NK-92 treated with Interleukin-12 subunit alpha and Interleukin-12 subunit beta, amount 100 ng/mL, for 24 hours (cell line): ENCODE measurements at regions not wholly inside any gene's neighbourhood (a gene's known extent, or its start where the extent isn't known, plus 50 kb on each side); places are given as distances from the start of the nearest gene placed in this dataset.

ENCODE experiments used
- DNase-seq: peaks from one replicate; lab custom pipeline; 2025; lab: John Stamatoyannopoulos, UW

DNA sequence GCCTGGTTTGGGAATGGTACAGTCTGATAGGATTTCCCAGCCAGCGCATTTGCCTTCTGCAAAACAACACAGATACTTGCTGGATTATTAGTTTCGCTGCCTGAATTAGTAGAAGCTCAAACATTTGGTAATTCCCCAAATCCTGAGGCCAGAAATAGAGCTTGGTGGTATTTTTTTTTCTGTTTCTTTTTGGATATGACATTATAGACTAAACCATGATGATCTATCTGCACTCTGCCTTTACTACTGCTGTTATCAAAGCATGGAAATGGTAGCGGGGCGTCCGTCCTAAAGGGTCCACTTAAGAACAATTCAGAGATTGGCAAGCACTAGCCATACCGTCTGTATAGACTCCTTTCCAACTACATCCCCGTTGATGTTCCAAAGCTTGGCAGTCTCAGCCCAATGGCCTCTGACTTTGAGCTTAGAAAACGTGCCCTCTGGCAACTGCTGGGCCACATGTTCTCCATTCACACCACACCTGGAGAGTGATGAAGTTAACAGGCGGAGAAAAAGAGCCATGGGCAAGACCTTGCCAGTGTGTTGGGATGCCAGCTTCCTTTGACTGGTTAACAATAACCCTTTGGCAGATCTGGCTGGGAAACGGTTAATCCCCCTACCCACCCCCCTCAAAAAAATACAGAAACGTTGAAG lies 241.0 kb upstream of the NR2F2 start:
- DNase-seq, result no peak

DNA sequence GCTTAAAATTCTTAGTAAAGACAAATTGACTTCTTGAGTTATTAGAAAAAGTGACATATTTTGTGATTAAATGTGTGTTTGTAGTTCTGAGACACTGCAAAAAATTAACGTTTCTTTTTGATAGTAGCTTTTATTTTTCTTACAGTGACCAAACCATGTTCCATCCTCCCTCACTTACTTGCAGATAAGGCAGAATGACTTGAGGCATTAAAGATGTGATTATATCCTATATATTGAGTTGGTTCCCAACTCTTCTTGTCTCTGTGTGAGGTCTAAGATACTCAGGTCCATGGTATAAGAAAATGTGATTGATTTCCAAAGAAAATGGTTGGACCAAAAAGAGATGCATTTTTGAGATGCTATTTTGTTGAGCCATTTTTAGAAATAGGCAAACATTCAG lies 238.3 kb upstream of the NR2F2 start:
- DNase-seq, result no peak

DNA sequence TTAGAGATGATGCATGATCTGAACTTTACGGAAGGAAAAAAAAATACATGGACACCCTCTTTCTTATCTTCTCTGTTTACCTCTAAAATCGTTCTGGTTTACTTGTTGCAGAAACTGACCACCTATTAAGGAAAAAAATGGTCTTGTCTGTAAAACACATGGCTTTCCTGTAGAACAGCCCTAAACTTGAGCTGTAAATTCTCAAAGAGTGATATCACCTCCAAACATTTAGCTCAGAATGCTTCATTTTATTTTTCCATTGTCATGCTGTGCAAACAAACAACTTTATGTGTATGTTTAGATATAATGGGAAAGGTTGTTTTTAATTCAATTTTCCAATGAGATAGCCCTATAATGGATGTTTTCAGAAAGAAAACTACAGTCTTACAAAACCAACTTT lies 237.4 kb upstream of the NR2F2 start:
- DNase-seq, result no peak

DNA sequence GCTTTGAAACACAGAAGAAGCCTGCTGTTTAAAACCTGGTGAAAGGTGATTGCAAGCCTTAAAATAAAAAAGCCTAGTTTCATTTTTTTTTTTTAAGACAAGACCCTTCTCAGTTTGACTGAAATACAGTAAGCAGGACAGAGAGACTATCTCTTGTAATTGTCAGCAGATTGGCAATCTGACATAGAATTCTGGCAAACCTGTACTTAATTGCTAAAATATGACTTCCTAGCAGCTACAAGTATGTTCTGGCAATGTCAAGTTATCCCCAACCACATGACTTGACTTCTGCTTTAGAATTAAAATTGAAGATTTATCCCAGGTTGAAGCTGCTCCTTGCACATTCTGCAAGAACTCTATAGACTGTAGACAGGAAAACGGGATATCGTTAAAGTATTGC lies 232.8 kb upstream of the NR2F2 start:
- DNase-seq, result no peak

DNA sequence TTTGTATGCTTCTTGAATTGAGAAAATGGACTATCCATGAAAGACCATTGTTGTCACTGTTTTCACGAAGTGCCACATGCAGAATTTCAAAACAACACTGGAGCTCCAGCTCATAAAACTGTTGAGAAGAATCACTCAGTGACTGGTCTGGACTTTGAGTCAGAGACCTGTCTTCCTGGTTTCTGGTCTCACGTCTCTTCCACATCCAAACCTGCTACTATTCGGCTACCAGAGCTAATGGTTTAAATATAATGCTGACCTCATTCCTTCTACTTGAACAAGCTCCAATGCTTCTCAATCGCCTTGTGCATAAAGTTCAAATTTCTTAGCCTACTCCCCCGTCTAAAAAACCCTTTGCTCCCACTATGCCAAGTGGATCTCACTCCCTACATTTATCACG lies 227.9 kb upstream of the NR2F2 start:
- no peak for DNase-seq

DNA sequence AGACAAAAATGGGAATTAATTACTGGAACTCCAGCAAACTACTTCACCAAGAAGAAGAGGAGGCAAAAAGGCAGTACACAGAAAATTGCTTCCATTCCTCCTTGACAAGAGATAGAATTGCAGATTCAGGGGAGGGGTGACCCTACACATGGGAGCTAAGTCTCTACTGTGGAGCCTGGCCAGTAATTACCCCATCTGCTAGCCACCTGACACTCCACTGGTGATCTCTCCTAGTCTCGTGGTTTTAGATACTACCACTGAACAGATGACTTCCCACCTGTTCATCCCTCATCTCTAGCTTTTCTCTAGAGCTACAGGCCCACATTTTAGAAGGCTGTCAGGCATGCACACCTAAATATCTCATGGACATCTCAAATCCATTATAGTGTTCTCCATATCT lies 224.3 kb upstream of the NR2F2 start:
- no peak for DNase-seq

DNA sequence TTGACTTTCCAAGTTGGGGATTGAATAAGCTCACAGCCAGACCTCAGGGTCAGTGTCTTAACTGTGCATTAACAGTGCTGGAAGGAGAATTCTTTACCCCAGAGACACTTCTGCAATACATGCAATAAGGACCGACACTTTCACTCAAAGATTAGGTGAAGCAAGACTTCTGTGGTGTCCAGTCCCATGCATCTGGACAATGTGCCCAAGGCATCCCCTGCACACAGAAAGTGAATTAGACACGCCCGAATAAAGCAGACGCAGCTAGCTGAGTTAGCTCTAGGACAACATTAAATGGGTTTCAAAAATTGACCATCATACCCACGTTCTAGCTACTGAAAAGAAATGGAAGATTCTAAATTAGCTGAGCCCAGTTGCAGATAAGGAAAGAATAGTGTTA lies 223.9 kb upstream of the NR2F2 start:
- DNase-seq, result no peak

DNA sequence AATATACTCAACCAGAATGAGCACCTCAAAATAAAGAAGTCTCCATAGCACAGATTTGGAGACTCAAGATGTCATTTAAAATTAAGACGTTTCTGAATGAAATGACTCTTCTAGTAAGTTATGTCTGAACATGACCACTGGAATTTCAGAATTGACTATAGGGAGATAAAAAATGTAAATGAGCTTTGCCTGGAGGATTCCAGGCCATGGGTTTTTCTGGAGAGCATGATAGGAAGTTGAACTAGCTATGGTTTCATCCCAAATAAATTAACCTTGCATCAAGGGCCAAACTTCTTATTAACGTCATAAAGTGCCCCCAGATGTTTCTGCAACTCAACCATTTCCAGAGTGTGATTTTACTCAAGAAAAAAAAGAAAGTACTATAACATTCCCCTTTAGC lies 222.6 kb upstream of the NR2F2 start:
- DNase-seq, result no peak

DNA sequence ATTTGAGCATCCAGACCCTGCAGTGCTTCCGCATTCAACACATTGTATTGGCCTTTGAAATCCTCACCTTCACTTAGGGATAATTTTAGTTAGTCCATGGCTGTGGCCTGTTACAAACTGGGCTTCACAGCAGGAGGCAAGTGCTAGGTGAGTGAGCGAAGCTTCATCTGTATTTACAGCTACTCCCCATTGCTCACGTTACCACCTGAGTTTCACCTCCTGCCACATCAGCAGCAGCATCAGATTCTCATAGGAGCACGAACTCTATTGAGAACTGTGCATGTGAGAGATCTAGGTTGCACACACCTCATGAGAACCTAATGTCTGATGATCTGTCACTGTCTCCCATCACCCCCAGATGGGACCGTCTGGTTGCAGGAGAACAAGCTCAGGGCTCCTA lies 222.1 kb upstream of the NR2F2 start:
- no peak for DNase-seq

DNA sequence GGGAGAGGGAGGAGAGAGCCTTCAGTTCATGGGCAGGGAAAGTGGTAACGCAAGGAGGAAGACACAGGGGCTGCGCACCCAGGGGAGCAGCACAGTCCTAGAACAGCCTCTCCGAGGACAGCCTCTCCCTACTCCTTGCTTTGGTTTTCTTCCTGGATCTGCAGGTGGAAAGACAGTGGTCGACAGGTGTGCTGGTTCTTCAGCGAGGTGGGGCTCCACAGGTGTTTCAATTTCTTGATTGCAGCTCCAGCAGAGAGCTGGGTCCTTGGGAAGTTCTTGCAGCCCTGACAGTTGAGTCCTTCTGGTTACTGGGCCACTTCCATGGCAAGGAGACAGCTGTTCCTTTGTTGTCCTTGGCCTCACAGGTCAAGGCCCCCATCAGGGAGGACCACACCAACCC lies 220.7 kb upstream of the NR2F2 start:
- no peak for DNase-seq

DNA sequence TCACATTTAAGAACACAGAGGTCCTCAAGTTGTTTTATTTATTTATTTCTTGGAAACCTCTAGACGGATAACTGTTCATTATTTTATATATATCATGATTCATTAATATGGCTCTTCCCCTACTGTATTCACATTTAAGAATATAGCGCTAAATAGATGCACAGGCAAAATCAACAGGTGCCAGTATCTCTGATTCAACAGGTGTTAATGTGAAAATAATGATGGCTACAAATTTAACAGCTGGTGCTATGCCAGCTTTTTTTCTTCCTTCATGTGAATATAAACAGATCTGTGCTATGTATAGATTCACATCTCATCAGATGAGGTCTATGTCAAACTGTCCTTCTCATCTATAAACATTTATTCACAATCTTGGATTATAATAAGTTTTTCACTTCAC lies 218.5 kb upstream of the NR2F2 start:
- no peak for DNase-seq

DNA sequence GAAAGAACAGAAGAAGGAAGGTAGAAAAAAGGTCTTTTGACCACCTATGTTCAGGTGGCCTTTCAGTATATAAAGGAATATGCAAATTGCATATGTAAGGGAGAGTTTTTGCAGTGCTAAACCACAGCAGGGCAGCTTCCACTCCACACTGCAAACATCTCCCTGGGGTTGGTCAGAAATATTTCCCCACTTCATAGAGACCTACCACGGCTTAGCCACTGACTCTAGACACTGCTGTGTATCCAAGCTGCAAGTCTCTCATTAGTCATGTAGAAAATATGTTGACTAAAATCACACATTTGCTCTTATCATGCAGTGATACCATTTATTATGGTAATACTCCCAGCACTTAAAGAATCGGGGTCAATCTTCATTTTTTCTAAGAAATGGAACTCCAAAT lies 214.9 kb upstream of the NR2F2 start:
- no peak for DNase-seq

DNA sequence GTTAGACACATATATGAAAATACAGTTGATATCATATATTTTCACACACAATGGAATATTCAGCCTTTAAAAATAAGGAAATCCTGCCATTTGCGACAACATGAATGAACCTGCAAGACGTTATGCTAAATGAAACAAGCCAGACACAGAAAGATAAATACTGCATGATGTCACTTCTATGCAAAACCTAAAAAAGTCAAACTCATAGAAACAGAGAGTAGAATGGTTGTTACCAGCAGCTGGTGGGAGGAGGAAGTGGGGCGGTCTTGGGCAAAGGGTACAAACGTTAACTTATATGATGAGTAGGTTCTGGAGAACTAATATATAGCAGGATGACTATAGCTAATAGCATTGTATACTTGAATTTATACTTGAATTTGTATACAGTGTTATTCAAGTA lies 213.2 kb upstream of the NR2F2 start:
- no peak for DNase-seq

DNA sequence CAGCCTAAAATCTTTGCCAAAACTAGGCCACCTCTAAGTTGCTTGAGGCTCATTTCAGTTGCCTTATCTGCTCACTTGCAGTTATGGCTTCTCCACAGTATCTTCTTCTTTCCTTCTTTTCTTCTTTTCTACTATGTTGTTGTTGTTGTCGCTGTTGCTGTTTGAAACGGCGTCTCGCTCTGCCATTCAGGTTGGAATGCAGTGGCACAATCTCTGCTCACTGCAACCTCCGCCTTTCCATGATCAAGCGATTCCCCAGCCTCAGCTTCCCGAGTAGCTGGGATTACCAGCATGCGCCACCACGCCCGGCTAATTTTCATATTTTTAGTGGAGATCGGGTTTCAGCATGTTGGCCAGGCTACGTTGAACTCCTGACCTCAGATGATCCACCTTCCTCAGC lies 210.8 kb upstream of the NR2F2 start:
- DNase-seq, result no peak

DNA sequence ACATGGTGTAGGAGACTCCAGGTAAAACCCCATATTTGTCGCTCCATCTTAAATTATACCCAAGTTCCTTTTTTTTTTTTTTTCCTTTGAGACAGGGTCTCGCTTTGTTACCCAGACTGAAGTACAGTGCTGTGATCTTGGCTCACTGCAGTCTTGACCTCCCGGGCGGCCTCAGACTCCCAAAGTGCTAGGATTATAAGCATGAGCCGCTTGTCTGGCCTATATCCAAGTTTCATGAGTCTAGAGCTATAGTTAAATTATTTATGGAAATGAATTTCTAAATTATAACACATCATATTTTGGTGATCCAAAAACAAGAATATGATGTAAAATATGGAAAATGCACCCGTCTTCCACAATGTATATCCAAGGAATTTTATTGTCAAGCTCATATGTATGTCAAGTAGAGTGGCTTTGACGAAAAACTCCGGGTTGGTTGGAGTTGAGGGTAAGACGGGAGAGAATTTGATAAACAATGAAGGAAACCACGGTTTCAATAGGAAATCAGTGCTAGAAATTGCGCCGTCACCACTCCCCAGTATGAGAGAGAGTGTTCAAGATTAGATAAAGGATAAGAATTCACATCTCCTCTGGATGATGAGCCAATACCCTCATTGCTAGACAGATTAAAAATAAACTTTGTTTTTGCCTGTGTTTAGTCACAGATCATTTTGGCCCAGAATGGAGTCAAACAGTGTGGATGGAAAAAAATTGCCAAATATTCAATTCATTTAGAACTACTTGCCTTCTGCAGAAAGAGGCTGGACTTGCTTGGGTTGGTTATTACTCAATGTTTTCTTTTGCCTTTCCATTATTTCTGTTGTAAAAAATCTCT lies 209.2 kb upstream of the NR2F2 start:
- no peak for DNase-seq

DNA sequence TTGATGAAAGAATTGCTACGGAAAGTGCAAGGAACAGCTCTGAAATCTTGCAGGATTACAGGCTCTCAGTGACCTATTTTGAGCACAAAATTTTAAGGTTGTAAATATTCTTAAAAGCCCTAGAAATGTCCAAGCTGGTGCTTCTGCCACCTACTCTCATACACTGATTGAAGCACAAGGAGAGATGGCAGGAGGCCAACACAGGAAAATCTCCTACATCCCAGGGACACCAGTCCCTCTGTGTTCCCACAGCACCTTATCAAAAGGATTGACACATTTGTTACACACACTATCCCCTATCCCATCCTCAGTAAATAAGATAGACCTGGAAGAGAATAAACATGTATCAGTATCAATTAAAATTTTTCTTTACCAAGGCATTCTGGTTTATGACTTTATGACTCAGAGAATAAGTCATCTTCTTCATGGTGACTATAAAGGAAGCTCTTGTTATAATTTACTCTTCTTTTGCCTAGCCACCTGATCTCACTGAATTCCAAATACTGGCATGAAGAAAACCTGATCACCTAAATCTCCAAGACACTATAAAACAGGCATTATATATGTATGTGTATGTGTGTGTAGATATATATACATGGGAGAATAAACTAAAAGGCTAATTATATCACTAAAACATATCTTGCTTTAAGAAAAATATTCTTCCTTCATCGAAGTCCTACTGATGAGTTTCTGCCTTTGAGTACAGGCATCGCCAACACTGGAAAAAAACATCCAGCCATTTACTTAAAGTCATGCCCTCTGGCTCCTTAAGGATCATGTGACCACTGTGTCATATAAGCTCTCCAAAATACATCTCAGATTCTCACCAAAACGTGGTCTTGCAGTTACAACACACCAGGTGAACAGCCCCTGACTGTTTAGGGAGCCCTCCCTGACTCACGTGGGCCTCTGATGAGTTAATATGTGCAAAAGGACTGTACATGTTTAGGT lies 208.1 kb upstream of the NR2F2 start:
- no peak for DNase-seq

DNA sequence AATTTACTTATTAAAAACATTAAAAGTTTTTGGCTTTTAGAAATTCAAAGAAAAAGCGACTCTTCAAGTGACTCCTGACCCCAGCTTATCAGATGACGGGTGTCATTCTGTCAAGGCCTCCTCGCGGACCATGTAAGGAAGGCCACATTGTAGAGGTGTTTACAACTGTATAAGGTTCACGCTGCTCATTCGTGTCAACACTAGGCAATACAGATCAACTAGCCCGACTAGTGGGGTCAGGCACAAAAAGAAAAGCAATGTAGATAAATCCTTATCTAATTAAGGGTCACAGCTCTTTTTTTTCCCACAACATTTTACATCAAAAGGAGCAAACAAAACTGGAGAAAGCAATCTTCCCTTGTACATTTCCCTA lies 207.5 kb upstream of the NR2F2 start:
- DNase-seq, result no peak

DNA sequence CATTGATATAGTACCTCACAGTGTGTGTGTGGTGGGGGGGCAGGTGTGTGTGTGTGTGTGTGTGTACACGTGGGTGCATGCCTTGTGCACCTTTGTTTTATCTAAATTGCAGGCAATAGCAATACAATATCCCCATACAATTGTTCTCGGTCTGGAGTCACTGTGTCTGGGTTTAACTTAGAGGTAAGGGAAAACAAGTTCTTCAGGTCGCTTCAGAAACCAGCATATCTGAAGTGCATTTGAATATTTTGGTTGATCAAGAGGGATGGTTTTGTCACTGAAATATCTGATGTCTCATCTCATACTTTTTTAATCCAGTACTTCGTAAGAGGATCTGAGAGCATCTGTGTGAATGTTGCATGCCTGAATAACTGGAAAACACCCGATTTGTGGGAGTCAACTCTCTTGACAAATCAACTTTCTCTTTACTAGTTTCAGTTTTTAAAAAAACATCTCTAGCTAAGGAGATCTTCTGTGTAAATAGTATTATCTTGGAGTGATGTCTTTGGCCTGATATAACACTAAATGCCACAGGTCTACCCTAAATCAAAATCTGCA lies 206.8 kb upstream of the NR2F2 start:
- no peak for DNase-seq

DNA sequence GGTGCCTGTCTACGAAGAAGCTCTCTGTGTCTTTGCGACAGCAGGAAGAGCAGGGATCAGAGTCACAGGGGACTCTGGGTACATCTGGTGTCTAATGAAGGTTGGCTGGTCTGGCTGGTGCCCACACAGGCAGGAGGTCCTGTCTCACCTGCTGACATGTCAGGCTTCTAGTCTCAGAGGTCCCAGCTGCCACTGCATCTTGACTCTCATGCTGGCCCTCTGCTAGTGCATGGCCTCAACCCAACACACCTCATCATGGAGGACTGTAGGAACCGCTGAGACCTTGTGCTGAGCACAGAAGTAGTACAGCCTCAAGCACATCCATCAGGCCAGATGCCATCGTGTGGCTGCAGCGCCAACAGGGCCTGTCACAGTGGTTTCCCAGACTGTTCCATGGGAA lies 206.1 kb upstream of the NR2F2 start:
- no peak for DNase-seq

DNA sequence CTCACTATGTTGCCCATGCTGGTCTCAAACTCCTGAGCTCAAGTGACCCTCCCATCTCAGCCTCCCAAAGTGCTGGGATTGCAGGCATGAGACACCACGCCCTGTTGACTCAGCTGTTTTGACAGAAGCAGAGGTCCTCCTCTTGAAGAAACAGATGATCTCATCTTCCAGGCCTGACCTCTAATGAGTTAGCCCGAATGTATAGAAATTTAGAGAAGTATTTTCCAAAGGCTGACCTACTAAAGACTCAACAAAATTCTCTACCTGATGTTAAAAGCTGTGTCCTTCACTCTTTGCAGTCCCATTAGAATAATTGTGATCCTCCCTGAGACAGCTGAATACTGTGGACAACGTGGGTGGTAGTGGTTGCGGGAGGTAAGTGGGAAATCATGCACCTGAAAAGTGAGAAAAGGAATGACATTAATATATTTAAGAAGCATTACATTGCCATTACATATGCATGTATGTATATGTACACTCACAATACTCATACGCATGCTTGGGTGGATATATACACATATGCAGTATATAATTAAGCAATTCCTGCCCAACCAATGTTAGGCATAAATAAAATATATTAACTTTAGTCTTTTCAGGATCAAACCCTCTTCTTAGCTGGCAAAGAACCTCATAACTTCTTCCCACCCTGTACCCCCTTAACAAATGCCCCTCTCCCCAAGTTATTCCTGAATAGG lies 204.6 kb upstream of the NR2F2 start:
- no peak for DNase-seq

DNA sequence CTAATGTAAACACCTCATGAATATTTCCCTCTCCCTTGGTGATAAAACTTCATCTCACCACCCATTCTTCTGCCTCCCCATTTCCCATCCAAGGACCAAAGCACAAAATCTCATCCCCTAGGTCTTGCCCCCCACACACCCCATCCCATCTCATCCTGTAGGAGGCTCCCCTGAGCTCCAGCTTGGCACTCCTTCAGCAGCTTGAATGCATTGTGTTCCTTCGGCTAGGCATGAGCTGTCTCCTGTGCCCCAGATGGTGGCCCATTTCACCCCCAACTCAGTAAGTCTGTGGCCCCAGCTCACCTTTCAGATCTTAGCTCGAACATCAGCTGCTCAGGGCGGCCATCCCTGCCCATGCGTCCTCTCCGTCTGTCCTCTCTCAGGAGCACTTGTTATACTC lies 203.6 kb upstream of the NR2F2 start:
- no peak for DNase-seq

DNA sequence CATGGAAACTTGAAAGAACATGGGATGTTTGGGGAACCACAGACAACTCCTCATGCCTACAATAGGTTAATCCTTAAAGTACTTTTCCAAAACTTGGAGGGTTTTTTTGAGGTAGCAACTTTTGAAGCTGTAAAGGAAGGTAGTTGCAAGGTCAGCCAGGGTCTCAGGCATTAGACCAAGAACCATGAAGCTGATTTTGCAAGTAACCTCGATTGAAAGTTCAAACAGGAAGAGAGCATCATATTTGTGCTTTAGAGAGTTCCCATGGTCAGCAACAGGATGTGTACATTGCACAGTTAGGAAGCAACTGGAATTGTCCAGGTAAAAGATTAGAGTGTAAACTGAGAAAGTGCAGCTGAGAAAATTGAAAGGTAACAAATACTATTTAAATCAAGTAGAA lies 199.8 kb upstream of the NR2F2 start:
- no peak for DNase-seq
